ENCODE measurements at regions not wholly inside any gene's neighbourhood (a gene's known extent, or its start where the extent isn't known, plus 50 kb on each side); places are given as distances from the start of the nearest gene placed in this dataset.

DNA sequence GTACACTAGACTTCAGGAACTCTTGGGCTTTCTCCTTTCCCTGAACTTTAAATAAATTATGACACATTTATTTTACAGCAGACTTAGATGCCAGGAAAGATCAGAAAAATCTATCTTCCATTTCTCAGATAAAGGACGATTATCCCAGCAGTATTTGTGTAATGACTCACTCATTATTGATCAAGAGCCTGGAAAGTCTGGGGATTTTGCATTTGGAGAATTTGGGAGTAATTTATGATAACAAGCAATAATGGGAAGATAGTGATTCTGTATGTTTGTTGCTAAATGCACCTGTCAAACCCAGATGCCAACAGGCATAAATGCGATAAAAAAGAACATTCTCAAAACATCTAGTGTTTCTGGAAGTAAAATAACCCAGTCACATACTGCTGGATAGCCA lies 480.2 kb upstream of the ATP2B1 start:
- TF ChIP-seq CTCF (IDR thresholded peaks at IDR 0.05; ENCODE audit: borderline replicate concordance, extremely low read depth, low read length, poor library complexity, severe bottlenecking) (no peak), EZH2 (IDR thresholded peaks at IDR 0.05; ENCODE audit: borderline replicate concordance, low read depth, low read length, severe bottlenecking) (no peak)
